Activated T-cell treated with anti-CD3 and anti-CD28 coated beads for 48 hours (primary cell): ENCODE measurements at regions not wholly inside any gene's neighbourhood (a gene's known extent, or its start where the extent isn't known, plus 50 kb on each side); places are given as distances from the start of the nearest gene placed in this dataset.
"Not testable (repeated sequence)": the region's sequence is repeated elsewhere in the genome, so short reads cannot be mapped to it uniquely, and the experiment has no call there.

Source experiments
- DNase-seq: peaks from one replicate; pipeline ENCODE4 v3.0.0-alpha.2; 2020; ENCODE audit warnings: low read depth

DNA sequence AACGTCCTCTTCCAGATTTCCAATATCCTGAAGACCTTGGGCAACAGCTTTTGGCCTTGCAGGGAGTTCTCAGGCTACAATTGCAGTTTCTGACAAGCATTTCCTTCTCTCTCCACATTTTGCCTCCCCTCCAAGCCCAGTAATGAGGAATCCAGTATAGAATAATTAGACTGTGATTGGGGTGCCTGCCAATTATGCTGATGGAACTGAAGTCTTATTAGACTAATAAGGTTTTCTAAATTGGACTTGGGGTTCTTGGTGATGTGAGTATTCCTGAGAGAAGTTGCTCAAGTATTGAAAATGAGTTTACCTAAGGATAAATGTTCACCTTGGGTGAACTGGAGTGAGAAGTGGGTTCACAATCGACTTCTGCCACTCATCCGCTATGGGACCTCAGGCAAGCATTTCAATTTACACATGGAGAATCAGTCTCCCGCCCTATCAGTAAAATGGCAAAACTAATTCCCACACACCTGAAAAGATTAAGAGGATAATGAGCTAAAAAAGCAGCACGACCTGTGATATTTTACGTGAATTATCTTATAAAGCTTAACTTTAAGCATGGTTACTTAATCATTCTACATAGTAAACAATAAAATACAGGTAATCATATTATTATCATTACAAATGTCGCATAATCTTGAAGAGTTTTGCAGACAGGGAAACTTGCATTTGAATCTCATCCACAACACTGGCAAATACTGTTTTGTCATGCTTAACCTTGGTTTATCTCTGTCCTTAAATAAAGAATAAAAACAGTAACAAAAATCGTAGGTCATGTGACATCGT is 628.0 kb downstream of the TMEM114 start:
- no peak for DNase-seq

DNA sequence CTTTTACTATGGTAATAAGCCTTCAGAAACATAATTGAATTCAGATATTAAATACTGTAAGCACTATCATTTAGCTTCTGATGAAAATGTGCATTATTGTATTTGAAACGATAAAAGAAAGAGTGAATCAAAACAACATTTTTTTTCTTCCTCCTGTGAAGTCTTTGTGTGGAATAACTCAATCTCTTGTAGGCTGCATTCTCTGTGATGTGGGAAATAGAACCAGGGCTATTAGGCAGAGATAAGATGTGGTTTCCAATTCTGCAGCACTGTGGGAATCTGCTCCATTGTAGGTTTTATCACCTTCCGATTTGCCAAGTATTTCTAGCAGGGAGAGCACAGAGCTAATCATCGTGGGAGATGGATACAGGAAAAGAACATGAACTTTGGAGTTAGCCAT is 624.5 kb downstream of the RBFOX1 start:
- no peak for DNase-seq

DNA sequence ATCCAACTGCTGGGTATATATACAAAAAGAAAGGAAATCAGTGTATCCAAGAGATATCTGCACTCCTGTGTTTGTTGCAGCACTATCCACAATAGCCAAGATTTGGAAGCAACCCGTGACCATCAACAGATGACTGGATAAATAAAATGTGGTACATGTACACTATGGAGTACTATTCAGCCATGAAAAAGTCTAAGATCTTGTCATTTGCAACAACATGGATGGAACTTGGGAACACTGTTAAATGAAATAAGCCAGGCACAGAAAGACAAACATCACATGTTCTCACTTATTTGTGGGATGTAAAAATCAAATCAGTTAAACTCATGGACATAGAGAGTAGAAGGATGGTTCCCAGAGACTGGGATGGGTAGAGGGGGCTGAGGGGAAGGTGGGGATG is 620.7 kb downstream of the RBFOX1 start:
- no peak for DNase-seq

DNA sequence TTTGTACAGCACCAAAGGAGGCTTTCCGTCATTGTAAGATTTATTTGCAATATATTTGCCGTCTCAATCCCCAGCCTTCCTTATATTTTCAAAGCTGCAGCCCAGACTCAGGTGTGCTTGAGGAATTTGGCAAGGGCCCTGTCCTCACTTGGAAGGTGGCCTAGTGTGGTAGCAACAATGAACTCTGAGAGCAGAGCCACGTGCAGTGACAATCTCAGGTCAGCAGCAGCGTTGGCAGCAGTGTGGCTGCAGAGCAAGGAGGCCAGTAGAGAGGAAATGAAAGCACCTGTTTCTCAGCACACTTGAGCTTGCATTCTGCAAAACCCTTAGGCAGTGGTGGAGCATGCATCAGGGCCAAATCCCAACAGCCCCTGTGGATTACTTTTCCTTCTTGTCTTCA is 613.5 kb downstream of the RBFOX1 start:
- DNase-seq = no peak

DNA sequence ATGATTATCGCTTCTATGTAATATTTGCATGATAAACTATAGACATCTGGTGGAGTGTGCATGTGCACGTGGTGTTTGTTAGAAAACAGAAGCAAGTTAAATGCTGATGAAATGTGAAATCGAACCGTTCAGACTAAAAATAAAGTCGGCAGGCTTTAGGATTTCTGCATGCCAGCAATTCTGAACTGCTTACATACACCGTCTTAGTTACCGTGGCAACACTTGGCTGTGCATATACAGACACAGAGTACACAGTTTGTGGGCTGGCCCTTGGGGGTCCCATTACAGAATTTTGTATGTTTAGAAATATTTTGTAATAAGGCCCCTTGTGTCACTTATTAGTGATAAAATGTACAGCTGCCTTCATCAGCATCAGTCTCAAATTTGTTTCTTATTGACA is 605.5 kb downstream of the RBFOX1 start:
- DNase-seq = no peak

DNA sequence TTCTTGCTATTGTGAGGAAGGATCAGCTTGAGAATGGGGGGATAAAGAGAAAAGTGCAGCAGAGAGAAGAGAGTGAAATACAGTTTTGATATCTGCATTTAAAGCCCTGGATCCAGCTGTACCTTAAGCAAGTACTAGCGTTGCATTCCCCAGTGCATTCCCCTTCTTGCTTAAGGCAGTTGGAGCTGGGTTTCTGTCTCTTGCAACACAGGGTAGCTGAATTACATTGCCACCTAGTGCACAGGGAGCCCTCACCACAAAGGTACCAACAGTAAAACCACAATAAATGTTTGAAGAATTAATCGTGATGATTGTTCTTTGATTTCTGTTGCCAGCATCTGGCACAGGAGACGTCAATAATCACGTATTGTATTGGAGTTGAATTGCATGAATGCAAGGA is 588.7 kb downstream of the RBFOX1 start:
- no peak for DNase-seq

DNA sequence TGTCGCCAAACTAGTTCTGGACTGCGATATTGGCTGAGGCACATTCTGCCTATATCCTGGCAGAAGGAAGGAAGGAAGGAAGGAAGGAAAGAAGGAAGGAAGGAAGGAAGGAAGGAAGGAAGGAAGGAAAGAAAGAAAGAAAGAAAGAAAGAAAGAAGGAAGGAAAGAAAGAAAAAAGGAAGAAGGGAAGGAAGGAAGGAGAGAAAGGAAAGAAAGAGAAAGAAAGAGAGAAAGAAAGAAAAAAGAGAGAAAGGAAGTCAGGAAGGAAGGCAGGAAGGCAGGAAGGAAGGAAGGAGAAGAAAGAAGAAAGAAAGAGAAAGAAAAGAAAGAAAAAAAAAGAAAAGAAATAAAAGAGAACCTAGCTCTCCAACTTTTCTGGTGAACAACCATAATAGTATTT is 587.1 kb downstream of the RBFOX1 start:
- no peak for DNase-seq

DNA sequence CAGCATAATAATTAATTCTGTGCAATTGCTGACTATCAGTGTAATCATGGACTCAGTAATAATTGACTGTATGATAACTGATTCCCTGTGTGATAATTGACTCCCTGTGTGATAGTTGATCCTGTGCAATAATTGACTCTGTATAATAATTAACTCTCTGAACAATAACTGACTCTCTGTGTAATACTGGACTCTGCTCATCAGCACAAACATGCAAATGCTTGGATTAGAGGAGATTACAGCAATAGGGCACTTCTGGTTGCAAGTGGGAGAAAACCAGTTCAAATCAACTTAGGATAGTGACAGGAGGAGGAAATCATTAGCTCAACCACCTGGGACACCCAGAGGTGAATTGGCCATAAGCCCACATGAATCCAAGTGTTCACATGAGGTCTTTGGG is 582.1 kb downstream of the RBFOX1 start:
- DNase-seq = no peak

DNA sequence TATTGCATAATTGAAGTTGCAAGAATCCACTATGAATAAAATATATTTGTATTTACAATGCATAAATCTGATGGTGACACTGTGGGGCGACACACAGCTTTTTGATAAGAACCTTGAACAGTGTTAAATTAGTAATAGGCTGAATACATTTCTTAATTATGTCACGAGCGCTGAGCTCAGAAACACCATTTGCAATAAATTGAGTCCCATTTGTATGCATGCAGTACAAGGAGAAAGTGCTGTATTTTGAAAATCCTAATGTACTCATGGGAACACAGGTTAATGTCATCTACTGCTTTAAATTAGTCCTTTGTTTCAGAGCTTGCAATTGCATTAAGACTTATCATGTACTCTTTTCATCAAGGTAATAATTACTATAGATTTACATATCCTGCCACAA is 579.5 kb downstream of the RBFOX1 start:
- no peak for DNase-seq

DNA sequence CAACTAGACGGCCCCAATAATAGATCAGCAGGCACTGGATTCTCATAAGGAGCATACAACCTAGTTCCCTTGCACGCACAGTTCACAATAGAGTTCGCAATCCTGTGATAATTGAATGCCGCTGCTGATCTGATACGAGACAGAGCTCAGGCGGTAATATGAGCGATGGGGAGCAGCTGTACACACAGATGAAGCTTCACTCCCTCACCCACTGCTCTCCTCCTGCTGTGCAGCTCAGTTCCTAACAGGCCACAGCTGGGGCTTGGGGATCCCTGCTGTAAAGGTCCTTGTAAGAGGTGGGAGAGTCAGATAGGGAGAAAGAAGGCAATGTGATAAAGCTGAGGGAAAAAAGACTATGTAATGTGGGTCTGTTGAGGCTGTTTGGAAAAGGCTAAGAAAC is 577.5 kb downstream of the RBFOX1 start:
- DNase-seq = no peak

DNA sequence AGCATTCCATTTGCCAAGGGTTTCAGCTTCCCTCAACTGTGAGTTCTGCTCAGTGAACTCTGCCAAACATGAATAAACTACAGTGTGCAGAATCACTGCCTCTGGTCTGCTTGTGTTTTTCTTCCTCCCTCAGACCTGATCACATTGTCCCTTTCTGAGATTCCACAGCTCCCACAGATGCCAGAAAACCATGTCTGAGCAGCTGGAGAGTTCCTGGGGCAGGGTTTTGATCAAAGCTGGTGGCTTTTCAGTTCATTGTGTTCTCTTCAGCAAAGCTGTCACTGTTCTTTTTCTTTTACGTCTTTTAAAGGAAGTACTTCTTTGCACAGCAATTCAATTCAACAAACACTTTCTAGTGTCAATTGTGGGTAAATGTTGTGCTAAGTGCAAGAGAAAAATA is 555.8 kb downstream of the RBFOX1 start:
- DNase-seq = no peak

DNA sequence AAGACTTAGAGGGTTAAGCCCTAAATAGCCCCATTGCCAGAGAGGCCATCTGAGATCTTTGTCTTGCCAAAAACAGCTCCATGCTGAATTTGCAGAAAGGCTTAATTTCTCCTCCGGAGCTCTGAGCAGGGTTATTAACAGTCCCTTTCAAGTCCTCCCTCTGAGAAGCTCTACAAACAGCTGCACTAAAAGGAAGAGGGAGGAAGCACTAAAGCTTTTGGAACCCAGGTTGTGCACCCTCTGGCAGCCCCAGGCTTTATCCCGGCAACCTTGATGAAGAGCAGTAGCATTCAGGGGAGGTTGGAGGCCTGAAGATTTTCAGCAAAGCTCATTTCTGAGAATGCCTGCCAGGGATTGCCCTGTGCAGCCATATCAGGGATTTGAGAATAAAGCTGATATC is 554.7 kb downstream of the RBFOX1 start:
- no peak for DNase-seq

DNA sequence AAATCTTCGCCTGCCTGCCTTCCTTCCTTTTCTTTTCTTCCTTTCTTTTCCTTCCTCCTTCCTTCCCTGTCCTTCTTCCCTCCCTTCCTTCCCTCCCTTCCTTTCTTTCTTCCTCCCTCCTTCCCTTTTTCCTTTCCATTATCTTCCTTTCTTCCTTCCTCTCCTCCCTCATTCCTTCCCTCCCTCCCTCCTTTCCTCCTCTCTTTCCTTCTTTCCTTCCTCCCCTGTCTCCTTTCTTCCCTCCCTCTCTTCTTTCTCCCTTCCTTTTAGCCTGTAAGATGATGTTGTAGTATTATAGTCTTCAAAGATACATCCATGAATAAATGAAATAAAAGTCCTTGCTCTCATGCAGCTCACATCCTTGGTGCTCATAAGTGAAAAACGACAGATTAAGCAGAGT is 539.3 kb downstream of the RBFOX1 start:
- no peak for DNase-seq

DNA sequence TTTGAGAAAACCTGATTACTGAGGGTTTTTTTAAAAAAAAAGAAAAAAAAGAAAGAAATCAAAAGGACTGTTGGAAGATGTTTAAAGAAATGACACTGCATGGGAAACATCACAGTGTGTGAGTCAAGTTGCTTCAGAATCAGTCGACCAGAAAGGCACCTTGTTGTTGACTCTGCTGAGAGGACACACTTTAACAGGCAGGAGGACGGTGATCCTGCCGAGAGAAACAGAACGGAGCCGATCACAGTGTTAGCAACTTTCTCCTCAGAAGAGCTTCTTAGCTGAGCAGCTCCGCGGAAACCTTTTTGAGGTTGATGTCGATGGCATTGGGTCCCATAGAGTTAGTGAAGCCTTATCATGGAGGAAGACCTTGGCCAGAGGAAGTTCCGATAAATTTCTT is 538.7 kb downstream of the RBFOX1 start:
- DNase-seq = no peak

DNA sequence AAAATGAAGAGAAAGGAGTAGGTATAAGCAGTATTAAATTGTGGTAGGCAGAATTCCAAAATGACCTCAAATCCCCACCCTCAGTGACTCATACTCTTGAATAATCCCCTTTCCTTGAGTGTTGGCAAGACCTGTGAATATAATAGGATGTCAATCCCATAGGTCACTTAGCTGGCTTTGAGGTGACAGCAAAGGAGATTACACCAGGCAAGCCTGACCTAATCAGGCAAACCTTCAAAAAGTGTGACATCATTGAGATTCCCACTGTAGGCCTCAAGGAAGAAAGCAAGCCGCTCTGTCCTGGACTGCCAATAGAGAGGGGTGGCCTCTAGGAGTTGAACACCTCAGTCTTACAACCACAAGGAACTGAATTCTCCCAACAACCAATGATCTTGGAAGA is 535.2 kb downstream of the RBFOX1 start:
- no peak for DNase-seq

DNA sequence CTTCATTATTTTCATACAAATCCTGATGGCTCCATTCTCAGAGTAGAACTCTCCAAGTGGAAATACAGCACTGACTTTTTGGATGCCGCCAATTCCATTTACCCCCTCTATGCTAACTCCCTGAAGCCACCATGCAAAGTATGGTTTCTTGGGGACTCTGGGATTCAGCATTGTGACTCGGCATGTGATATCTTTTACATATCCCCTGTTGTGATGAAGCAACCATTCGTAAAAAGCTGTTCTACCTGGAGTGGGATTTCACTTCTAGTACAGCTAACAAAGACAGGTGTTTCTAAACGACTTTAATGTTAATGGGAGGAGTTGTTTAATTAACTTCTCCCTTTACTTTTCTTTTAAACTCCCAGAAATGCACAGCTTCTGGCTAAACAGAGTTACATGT is 533.5 kb downstream of the RBFOX1 start:
- DNase-seq = no peak

DNA sequence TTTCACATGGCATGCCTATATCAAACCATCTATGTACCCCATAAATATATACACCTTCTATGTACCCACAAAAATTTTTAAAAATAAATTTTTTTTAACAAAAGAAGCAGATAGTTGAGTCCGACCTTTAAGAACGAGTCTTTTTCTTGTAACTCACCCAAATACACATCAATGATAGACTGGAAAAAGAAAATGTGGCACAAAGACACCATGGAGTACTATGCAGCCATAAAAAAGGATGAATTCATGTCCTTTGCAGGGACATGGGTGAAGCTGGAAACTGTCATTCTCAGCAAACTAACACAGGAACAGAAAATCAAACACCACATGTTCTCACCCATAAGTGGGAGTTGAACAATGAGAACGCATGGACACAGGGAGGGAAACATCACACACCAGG is 532.7 kb downstream of the RBFOX1 start:
- DNase-seq = not testable (repeated sequence)

DNA sequence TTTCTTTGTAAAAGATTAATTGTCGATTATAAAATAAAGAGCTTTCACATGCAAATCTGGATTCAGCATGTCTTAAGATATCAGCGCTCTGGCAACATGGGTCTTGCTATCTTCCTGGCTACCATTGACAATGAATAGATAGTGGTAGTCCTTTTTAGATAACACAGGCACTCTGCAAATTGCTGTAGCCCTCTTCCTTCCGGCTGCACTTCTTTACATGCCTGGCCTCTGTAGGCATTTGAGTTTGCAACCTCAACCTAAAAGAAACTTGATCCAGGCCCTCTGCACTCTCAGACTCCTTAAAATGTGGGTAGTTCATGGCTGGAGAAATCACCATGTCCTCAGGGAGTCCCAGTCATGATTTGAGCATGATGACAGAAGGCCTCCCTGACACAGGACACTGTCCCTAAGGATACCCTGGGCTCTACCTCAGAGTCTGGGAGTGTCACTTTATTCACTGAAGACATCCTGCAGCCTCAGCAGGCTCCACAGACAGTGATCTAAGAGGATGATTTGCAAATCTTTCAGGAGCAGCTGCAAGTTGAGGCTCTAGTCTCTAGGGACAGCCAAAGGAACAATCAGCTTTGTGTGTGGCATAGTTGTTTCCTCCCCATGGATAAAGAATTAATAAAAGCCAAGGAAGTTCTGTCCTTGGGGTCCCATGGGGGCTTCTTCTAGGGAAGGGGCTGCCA is 529.4 kb downstream of the RBFOX1 start:
- DNase-seq = no peak

DNA sequence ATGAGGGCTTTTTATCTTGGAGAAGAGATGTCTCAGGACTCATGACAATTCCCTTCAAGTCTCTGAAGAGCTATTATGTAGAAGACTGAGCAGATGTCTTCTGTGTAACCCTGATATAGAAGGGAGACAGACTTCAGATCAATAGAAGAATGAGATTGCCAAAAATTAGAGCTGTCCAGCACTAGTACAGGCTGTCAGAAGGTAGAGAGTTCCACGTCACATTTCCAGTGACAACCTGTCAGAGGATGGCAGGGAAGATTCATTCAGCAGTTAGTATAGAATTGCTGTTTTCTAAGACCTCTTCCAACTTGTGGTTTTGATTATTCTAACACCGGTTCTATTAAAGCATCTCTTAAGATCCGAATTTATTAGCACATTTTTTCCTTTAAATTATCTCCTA is 520.6 kb downstream of the RBFOX1 start:
- no peak for DNase-seq

DNA sequence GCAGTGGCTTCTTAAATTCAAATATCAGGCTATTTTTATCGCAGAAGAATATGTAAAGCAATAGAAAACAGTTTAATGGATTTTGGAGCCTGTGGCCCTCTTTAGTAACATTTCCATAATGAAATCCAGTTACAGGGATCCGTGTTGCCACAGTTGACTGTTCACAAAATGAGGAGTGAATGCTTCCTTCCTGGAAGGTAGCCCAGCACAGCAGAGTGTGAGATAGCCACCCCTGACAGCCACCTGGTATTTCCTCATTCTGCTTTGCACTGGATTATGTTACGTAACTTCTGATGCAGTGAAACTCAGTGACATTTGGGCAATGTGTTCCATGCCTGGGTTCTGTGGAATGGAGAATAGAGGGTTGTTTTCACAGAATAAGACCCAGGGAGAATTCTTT is 517.2 kb downstream of the RBFOX1 start:
- DNase-seq = no peak

DNA sequence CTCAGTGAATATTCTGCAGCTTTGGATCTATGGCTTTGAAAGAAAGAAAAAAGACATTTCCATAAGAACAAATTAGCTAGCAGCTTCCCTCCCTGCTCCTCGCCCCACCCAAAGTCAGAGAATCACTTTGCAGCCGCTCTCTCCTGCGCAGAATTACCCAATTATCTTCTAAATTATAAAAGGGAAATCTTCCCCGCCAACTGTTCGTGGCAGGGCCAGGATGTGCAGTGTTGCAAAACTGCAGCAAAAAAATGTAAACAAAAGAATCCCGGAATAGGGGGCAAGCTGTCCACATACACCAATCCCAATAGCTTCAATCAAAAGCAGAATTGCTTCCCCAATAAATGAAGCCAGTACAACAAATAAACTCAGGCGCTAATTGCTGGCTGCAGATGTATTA is 510.6 kb downstream of the RBFOX1 start:
- DNase-seq = no peak

DNA sequence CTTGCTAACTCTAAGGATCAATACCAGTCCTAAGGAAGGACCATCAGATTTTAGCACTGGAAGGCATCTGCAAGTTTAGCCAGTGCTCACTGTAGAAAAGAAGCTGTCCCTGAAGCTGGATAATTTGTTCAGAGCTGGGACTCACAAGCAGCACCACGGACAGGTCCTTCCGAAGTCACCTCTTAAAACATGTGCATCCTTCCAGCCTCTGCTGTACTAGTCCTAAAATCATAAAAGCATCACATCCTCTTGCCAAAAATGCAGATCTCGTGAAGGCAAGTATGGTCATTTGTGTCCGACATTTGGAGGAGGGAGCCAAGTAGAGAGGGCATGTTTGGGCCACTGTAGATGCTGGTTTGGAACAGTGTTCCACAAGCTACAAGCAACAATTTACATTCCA is 506.9 kb downstream of the RBFOX1 start:
- no peak for DNase-seq

DNA sequence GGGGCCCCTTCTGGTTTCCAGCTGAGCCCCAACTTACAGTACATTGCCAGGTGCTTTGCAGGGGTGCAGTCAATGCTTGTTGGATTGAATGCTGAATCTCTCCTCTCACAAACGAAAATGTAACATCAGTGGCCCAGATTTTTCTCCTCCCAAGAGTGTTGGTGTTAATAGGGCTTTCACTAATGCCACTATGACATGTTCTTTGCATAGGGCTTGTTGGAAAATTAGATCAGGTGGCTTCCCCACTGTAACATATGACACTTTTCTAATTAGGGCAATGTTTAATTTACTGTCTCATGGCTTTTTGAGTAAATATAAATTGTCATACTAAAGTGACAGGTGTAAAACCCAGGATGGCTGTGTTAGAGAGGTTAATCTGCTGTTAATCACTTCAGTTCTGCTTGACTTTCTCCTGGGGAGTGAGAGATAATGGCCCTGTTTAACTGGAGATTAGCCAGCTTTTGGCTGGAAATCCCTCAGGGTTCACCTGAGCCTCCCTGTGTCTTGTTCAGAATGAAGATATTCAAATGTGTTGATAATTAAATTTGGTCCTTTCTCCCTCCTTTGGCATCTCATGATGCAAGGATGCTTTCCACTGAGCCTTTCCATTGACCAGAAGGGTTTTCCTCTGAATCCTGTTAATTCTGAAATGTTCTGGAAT is 502.3 kb downstream of the RBFOX1 start:
- DNase-seq = no peak
